ENCODE measurements at regions not wholly inside any gene's neighbourhood (a gene's known extent, or its start where the extent isn't known, plus 50 kb on each side); places are given as distances from the start of the nearest gene placed in this dataset.

GRCh38 chr4:65014078-65014477, 604.8 kb upstream of the TECRL start:
- H3K27ac Mint-ChIP-seq, result no peak overlapping the region
- no peak overlapping the region for H3K4me3 Mint-ChIP-seq
- TF ChIP-seq CTCF (IDR thresholded peaks at IDR 0.05), result no peak
- no peak for DNase-seq
- H3K4me1 Mint-ChIP-seq, result peaks cover 3% of the 10 kb centered on the region
- no peaks in the 10 kb centered on the region for H3K9me3 Mint-ChIP-seq
- no peaks in the 10 kb centered on the region for H3K36me3 Mint-ChIP-seq (ENCODE audit: low read depth)
- no peaks in the 10 kb centered on the region for H3K27me3 Mint-ChIP-seq (ENCODE audit: low read depth, poor library complexity)

GRCh38 chr4:65007841-65008439, 598.7 kb upstream of the TECRL start:
- Mint-ChIP-seq H3K27me3 (ENCODE audit: low read depth, poor library complexity) (no peaks in the 10 kb centered on the region), H3K9me3 (no peaks in the 10 kb centered on the region), H3K27ac (no peak overlapping the region), H3K4me1 (peaks cover 5% of the 10 kb centered on the region), H3K4me3 (no peak overlapping the region), H3K36me3 (ENCODE audit: low read depth) (no peaks in the 10 kb centered on the region)
- peak; percentile 11 for DNase-seq
- peak; percentile 68 for TF ChIP-seq CTCF (IDR thresholded peaks at IDR 0.05)

- Mint-ChIP-seq H3K36me3 (ENCODE audit: low read depth) (peaks cover 3% of the 10 kb centered on the region), H3K27me3 (ENCODE audit: low read depth, poor library complexity) (no peaks in the 10 kb centered on the region), H3K9me3 (peaks cover 3% of the 10 kb centered on the region), H3K27ac (no peak overlapping the region), H3K4me3 (no peak overlapping the region), H3K4me1 (no peaks in the 10 kb centered on the region)
- no peak for DNase-seq
- TF ChIP-seq CTCF (IDR thresholded peaks at IDR 0.05), result no peak
These were observed 565.9 kb upstream of the TECRL start for GRCh38 chr4:64975177-64975576.

- peaks cover 16% of the 10 kb centered on the region for H3K9me3 Mint-ChIP-seq
- no peak for TF ChIP-seq CTCF (IDR thresholded peaks at IDR 0.05)
- peaks cover 8% of the 10 kb centered on the region for H3K36me3 Mint-ChIP-seq (ENCODE audit: low read depth)
- H3K4me3 Mint-ChIP-seq, result no peak overlapping the region
- H3K4me1 Mint-ChIP-seq, result no peaks in the 10 kb centered on the region
- DNase-seq, result no peak
- H3K27me3 Mint-ChIP-seq (ENCODE audit: low read depth, poor library complexity), result peaks cover 3% of the 10 kb centered on the region
- no peak overlapping the region for H3K27ac Mint-ChIP-seq
These were observed 559.8 kb upstream of the TECRL start for GRCh38 chr4:64969081-64969480.

GRCh38 chr4:64967286-64967685, 558.0 kb upstream of the TECRL start:
- Mint-ChIP-seq H3K27ac (no peak overlapping the region), H3K4me1 (no peaks in the 10 kb centered on the region), H3K4me3 (no peak overlapping the region), H3K36me3 (ENCODE audit: low read depth) (peaks cover 8% of the 10 kb centered on the region), H3K27me3 (ENCODE audit: low read depth, poor library complexity) (peaks cover 5% of the 10 kb centered on the region), H3K9me3 (peaks cover 16% of the 10 kb centered on the region)
- DNase-seq, result no peak
- TF ChIP-seq CTCF (IDR thresholded peaks at IDR 0.05), result no peak

- no peak for DNase-seq
- no peaks in the 10 kb centered on the region for H3K36me3 Mint-ChIP-seq (ENCODE audit: low read depth)
- TF ChIP-seq CTCF (IDR thresholded peaks at IDR 0.05), result no peak
- H3K4me1 Mint-ChIP-seq, result no peaks in the 10 kb centered on the region
- H3K4me3 Mint-ChIP-seq, result no peak overlapping the region
- H3K27me3 Mint-ChIP-seq (ENCODE audit: low read depth, poor library complexity), result peaks cover 5% of the 10 kb centered on the region
- peaks cover 4% of the 10 kb centered on the region for H3K9me3 Mint-ChIP-seq
- no peak overlapping the region for H3K27ac Mint-ChIP-seq
These were observed 551.3 kb upstream of the TECRL start for GRCh38 chr4:64960516-64960915.

All from nephron progenitor cell (in vitro differentiated cells).